HG02623 (cell line): ENCODE measurements at regions not wholly inside any gene's neighbourhood (a gene's known extent, or its start where the extent isn't known, plus 50 kb on each side); places are given as distances from the start of the nearest gene placed in this dataset.
"Not testable (repeated sequence)": the region's sequence is repeated elsewhere in the genome, so short reads cannot be mapped to it uniquely, and the experiment has no call there.

Experiments
- ATAC-seq: cut with Tn5 transposase; IDR thresholded peaks from one replicate; pipeline ENCODE4 v1.9.1; 2021; ENCODE audit warnings: moderate library complexity; ENCODE audit not compliant: unreplicated experiment

DNA sequence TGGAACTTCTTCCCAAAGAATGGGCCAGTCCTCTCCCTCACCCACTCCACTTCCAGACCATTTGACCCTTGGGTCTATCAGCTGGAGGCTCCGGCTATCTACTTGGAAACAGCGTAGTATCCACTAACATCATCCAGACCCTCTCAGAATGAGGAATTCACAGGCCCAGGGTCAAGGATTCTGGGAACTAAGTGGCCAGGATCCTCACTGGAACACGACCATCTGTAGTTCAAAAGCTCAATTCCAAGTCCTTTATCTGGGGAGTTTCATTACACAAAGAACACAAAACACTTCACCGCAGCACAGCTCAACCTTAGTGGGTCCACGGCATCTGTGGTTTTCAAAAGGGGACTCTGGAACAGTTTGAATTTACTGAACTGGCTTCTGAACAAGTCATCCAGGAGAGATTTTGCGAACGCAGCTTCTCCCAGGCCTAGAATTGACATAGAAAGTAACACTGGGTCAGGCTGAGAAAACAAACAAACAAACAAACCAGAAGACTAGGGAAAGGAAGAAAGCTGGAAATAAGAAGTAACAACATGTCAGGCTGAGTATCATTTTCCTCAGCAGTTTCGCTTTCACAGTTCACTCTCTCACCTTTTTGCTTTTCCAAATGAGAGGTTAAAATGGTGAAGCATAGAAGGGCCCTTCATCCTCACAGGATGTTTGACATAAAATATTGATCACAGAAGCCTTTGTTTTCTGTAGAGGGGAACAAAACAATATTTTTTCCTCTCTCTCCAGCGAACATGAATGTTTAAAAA lies 57.6 kb upstream of the USP6NL start:
- no peak for ATAC-seq

DNA sequence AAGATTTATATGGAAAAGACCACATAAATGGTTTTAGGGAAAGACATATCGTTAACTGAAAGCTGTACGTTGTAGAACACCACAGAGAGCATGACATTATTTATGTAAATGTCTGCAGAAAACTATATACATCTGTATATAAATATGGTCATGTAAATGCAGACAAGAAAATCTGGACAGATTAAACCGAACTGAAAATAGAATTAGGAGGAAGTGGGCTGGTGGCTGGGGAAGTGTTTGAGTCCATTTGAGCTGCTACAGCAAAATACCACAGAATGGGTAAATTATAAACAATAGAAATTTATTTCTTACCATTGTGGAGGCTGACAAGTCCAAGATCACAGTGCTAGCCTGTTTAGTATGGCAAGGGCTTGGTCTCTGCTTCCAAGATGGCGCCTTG lies 56.3 kb upstream of the USP6NL start:
- ATAC-seq, result no peak

GRCh38 chr10:11663763-11664555 lies 52.5 kb upstream of the USP6NL start:
- ATAC-seq, result peak; percentile 69

GRCh38 chr10:11663126-11663515 lies 51.7 kb upstream of the USP6NL start:
- not testable (repeated sequence) for ATAC-seq

- no peak for ATAC-seq
Observed at GRCh38 chr10:11661441-11661840, 50.0 kb upstream of the USP6NL start.
